ENCODE measurements at regions not wholly inside any gene's neighbourhood (a gene's known extent, or its start where the extent isn't known, plus 50 kb on each side); places are given as distances from the start of the nearest gene placed in this dataset.

- peak; percentile 43 for DNase-seq (ENCODE audit: low spot score)
Measured at GRCh38 chr9:129359916-129360536, 182.0 kb upstream of the IER5L start.

- DNase-seq (ENCODE audit: low spot score): no peak
Measured at GRCh38 chr9:129359162-129359811, 181.2 kb upstream of the IER5L start.

GRCh38 chr9:129358621-129359154 lies 180.6 kb upstream of the IER5L start:
- no peak for DNase-seq (ENCODE audit: low spot score)

GRCh38 chr9:129357773-129358245 lies 179.7 kb upstream of the IER5L start:
- DNase-seq (ENCODE audit: low spot score): peak; percentile 48

- DNase-seq (ENCODE audit: low spot score): no peak
Measured at GRCh38 chr9:129356871-129357772, 179.1 kb upstream of the IER5L start.

- DNase-seq (ENCODE audit: low spot score): no peak
Measured at GRCh38 chr9:129355631-129356030, 177.6 kb upstream of the IER5L start.

GRCh38 chr9:129354498-129354897 lies 176.4 kb upstream of the IER5L start:
- no peak for DNase-seq (ENCODE audit: low spot score)

GRCh38 chr9:129353697-129354336 lies 175.8 kb upstream of the IER5L start:
- DNase-seq (ENCODE audit: low spot score): no peak

GRCh38 chr9:129352146-129352865 lies 174.2 kb upstream of the IER5L start:
- peak; percentile 40 for DNase-seq (ENCODE audit: low spot score)

GRCh38 chr9:129351642-129352145 lies 173.6 kb upstream of the IER5L start:
- peak; percentile 82 for DNase-seq (ENCODE audit: low spot score)

- DNase-seq (ENCODE audit: low spot score): no peak
Measured at GRCh38 chr9:129351058-129351641, 173.1 kb upstream of the IER5L start.

- DNase-seq (ENCODE audit: low spot score): no peak
Measured at GRCh38 chr9:129350143-129350935, 172.3 kb upstream of the IER5L start.

- DNase-seq (ENCODE audit: low spot score): no peak
Measured at GRCh38 chr9:129349665-129349947, 171.5 kb upstream of the IER5L start.

- no peak for DNase-seq (ENCODE audit: low spot score)
Measured at GRCh38 chr9:129348890-129349664, 171.0 kb upstream of the IER5L start.

GRCh38 chr9:129347316-129348120 lies 169.5 kb upstream of the IER5L start:
- peak; percentile 77 for DNase-seq (ENCODE audit: low spot score)

- DNase-seq (ENCODE audit: low spot score): no peak
Measured at GRCh38 chr9:129346046-129346445, 168.0 kb upstream of the IER5L start.

- DNase-seq (ENCODE audit: low spot score): no peak
Measured at GRCh38 chr9:129344641-129345495, 166.8 kb upstream of the IER5L start.
